SU-DHL-6 (cell line): ENCODE measurements at regions not wholly inside any gene's neighbourhood (a gene's known extent, or its start where the extent isn't known, plus 50 kb on each side); places are given as distances from the start of the nearest gene placed in this dataset.

Experiments used
- H2AFZ ChIP-seq: fragments of 200-600 bp; sonication (generic); 2 replicates; pipeline ENCODE4 v1.6.1; 2014; ENCODE audit warnings: low read depth, mild to moderate bottlenecking, moderate library complexity, mixed read lengths, antibody characterized with exemption, low read length; ENCODE audit not compliant: severe bottlenecking
- H3F3A ChIP-seq: fragments of 200-600 bp; shearing (Covaris generic); 2 replicates; pipeline ENCODE4 v1.6.0; 2016; ENCODE audit warnings: antibody characterized with exemption, mild to moderate bottlenecking; ENCODE audit not compliant: insufficient read depth
- H3K27ac ChIP-seq: fragments of 200-600 bp; sonication (generic); 2 replicates; pipeline ENCODE4 v1.5.1; 2016; ENCODE audit warnings: low read depth, mild to moderate bottlenecking, low read length, moderate library complexity, mixed read lengths
- H3K27me3 ChIP-seq: fragments of 200-600 bp; sonication (generic), shearing (Covaris generic); 2 replicates; pipeline ENCODE4 v1.6.0; 2014; ENCODE audit warnings: mild to moderate bottlenecking, low read length
- H3K36me3 ChIP-seq: fragments of 200-600 bp; sonication (generic); 2 replicates; pipeline ENCODE4 v1.6.1; 2014; ENCODE audit warnings: mild to moderate bottlenecking, low read length, mixed read lengths
- H3K4me2 ChIP-seq: fragments of 300-600, 200-600 bp; shearing (Covaris generic), sonication (generic); 2 replicates; pipeline ENCODE4 v1.6.0; 2014; ENCODE audit warnings: low read length, low read depth, mild to moderate bottlenecking; ENCODE audit not compliant: poor library complexity, severe bottlenecking
- H3K4me3 ChIP-seq: fragments of 200-600 bp; sonication (generic); 2 replicates; pipeline ENCODE4 v1.5.1; 2014; ENCODE audit warnings: antibody characterized with exemption, low read length, mild to moderate bottlenecking, mixed read lengths; ENCODE audit not compliant: insufficient read depth, poor library complexity, severe bottlenecking
- H3K79me2 ChIP-seq: fragments of 200-600 bp; sonication (generic); 2 replicates; pipeline ENCODE4 v1.6.1; 2014; ENCODE audit warnings: mild to moderate bottlenecking, low read length, moderate library complexity; ENCODE audit not compliant: insufficient read depth
- H3K9ac ChIP-seq: fragments of 200-600 bp; sonication (generic); 2 replicates; pipeline ENCODE4 v1.7.0; 2014; ENCODE audit warnings: mild to moderate bottlenecking, low read length
- H3K9me2 ChIP-seq: fragments of 200-600 bp; sonication (generic); replicated peaks from 2 replicates; pipeline ENCODE4 v1.6.1; 2014; ENCODE audit warnings: low read length; ENCODE audit not compliant: insufficient read depth
- H3K9me3 ChIP-seq: fragments of 200-600 bp; sonication (generic); 2 replicates; pipeline ENCODE4 v1.6.1; 2014; ENCODE audit warnings: low read length, mixed read lengths; ENCODE audit not compliant: insufficient read depth
- H4K20me1 ChIP-seq: fragments of 200-600 bp; sonication (generic); 2 replicates; pipeline ENCODE4 v1.6.1; 2014; ENCODE audit warnings: low read depth, mild to moderate bottlenecking, antibody characterized with exemption, low read length, moderate library complexity, mixed read lengths
- CTCF ChIP-seq: fragments of 200-600 bp; sonication (generic); IDR thresholded peaks from one replicate; pipeline ENCODE4 v1.5.1; 2017; ENCODE audit warnings: antibody characterized with exemption, mild to moderate bottlenecking, low read length, moderate library complexity; ENCODE audit not compliant: insufficient read depth, poor library complexity, severe bottlenecking
- EZH2phosphoT487 ChIP-seq: fragments of 200-600 bp; sonication (generic), shearing (Covaris generic); conservative IDR thresholded peaks from 2 replicates; pipeline ENCODE4 v1.6.1; 2018; ENCODE audit warnings: mild to moderate bottlenecking, antibody characterized with exemption, low read length, moderate library complexity, mixed read lengths

- H3K9me3 ChIP-seq = no peaks in the 10 kb centered on the region
- H3K27me3 ChIP-seq = no peaks in the 10 kb centered on the region
- H3K79me2 ChIP-seq = no peaks in the 10 kb centered on the region
- H3K9ac ChIP-seq = no peak overlapping the region
- H3K4me2 ChIP-seq = no peak overlapping the region
- no peak overlapping the region for H3K4me3 ChIP-seq
- no peak overlapping the region for H3K27ac ChIP-seq
- H3K36me3 ChIP-seq = no peaks in the 10 kb centered on the region
- no peaks in the 10 kb centered on the region for H3K9me2 ChIP-seq
- no peak overlapping the region for H2AFZ ChIP-seq
- TF ChIP-seq CTCF (no peak), EZH2phosphoT487 (no peak)
- H3F3A ChIP-seq = no peaks in the 10 kb centered on the region; the same call in 1 of the 2 replicates
- no peaks in the 10 kb centered on the region for H4K20me1 ChIP-seq
These were observed 1202.8 kb downstream of the DIAPH3 start for GRCh38 chr13:58960888-58961287.

GRCh38 chr13:58963321-58963720, 1200.4 kb downstream of the DIAPH3 start:
- Histone ChIP-seq H2AFZ (no peak overlapping the region), H3K27ac (no peak overlapping the region), H3K9me2 (no peaks in the 10 kb centered on the region), H3F3A (no peaks in the 10 kb centered on the region; the same call in 1 of the 2 replicates), H3K36me3 (no peaks in the 10 kb centered on the region), H4K20me1 (no peaks in the 10 kb centered on the region), H3K79me2 (no peaks in the 10 kb centered on the region), H3K9ac (no peak overlapping the region), H3K27me3 (no peaks in the 10 kb centered on the region), H3K9me3 (no peaks in the 10 kb centered on the region), H3K4me2 (no peak overlapping the region), H3K4me3 (no peak overlapping the region)
- no peak for TF ChIP-seq CTCF
- no peak for TF ChIP-seq EZH2phosphoT487

- Histone ChIP-seq H3K27ac (no peak overlapping the region), H3K9me3 (no peaks in the 10 kb centered on the region), H3K36me3 (no peaks in the 10 kb centered on the region), H3K9me2 (no peaks in the 10 kb centered on the region), H3K27me3 (no peaks in the 10 kb centered on the region), H2AFZ (no peak overlapping the region), H3F3A (no peaks in the 10 kb centered on the region; the same call in 1 of the 2 replicates), H4K20me1 (no peaks in the 10 kb centered on the region), H3K79me2 (no peaks in the 10 kb centered on the region), H3K9ac (no peak overlapping the region), H3K4me3 (no peak overlapping the region), H3K4me2 (no peak overlapping the region)
- TF ChIP-seq EZH2phosphoT487 = no peak
- TF ChIP-seq CTCF = no peak
These were observed 1199.7 kb downstream of the DIAPH3 start for GRCh38 chr13:58964048-58964447.

GRCh38 chr13:58977085-58977484, 1186.6 kb downstream of the DIAPH3 start:
- no peak overlapping the region for H3K4me2 ChIP-seq
- no peak overlapping the region for H3K27ac ChIP-seq
- H4K20me1 ChIP-seq = no peaks in the 10 kb centered on the region
- no peak overlapping the region for H3K9ac ChIP-seq
- H3F3A ChIP-seq = no peaks in the 10 kb centered on the region
- no peaks in the 10 kb centered on the region for H3K9me3 ChIP-seq
- H3K4me3 ChIP-seq = no peak overlapping the region
- no peaks in the 10 kb centered on the region for H3K9me2 ChIP-seq
- TF ChIP-seq CTCF (no peak), EZH2phosphoT487 (no peak)
- H3K79me2 ChIP-seq = no peaks in the 10 kb centered on the region
- H3K27me3 ChIP-seq = no peaks in the 10 kb centered on the region
- no peak overlapping the region for H2AFZ ChIP-seq
- H3K36me3 ChIP-seq = no peaks in the 10 kb centered on the region
